ENCODE measurements at regions not wholly inside any gene's neighbourhood (a gene's known extent, or its start where the extent isn't known, plus 50 kb on each side); places are given as distances from the start of the nearest gene placed in this dataset.

GRCh38 chr10:10870523-10871241, 147.0 kb upstream of the CELF2 start:
- intact Hi-C loops (cut with DNase I), result no loop called here
- TF ChIP-seq POLR2AphosphoS5 (IDR thresholded peaks at IDR 0.05) (no peak), CTCF (IDR thresholded peaks at IDR 0.05) (no peak), POLR2A (IDR thresholded peaks at IDR 0.05) (no peak)
- no peak overlapping the region for H3K27ac ChIP-seq
- no peaks in the 10 kb centered on the region for H3K9me3 ChIP-seq
- H3K4me3 ChIP-seq, result no peak overlapping the region
- no peak for DNase-seq (ENCODE audit: low spot score)
- H3K4me1 ChIP-seq (replicated peaks), result no peaks in the 10 kb centered on the region
- 58% methylated on average over 16 of the region's 16 CpGs for WGBS
- H3K27me3 ChIP-seq (replicated peaks; ENCODE audit: insufficient read depth), result peaks cover 3% of the 10 kb centered on the region
- H3K36me3 ChIP-seq, result no peaks in the 10 kb centered on the region

- H3K9me3 ChIP-seq, result no peaks in the 10 kb centered on the region
- H3K4me3 ChIP-seq, result no peak overlapping the region
- no peak for DNase-seq (ENCODE audit: low spot score)
- WGBS, result 74% methylated on average over 7 of the region's 7 CpGs
- intact Hi-C loops (cut with DNase I), result no loop called here
- H3K27me3 ChIP-seq (replicated peaks; ENCODE audit: insufficient read depth), result peaks cover 3% of the 10 kb centered on the region
- no peaks in the 10 kb centered on the region for H3K36me3 ChIP-seq
- no peak overlapping the region for H3K27ac ChIP-seq
- H3K4me1 ChIP-seq (replicated peaks), result no peaks in the 10 kb centered on the region
- TF ChIP-seq POLR2AphosphoS5 (IDR thresholded peaks at IDR 0.05), result no peak
- TF ChIP-seq POLR2A (IDR thresholded peaks at IDR 0.05), result no peak
- TF ChIP-seq CTCF (IDR thresholded peaks at IDR 0.05), result no peak
These were observed 146.3 kb upstream of the CELF2 start for GRCh38 chr10:10871352-10871751.

GRCh38 chr10:10872035-10872673, 145.5 kb upstream of the CELF2 start:
- no peaks in the 10 kb centered on the region for H3K4me1 ChIP-seq (replicated peaks)
- no peak overlapping the region for H3K27ac ChIP-seq
- TF ChIP-seq POLR2AphosphoS5 (IDR thresholded peaks at IDR 0.05) (no peak), CTCF (IDR thresholded peaks at IDR 0.05) (no peak), POLR2A (IDR thresholded peaks at IDR 0.05) (no peak)
- 50% methylated on average over 6 of the region's 6 CpGs for WGBS
- peaks cover under 1% of the 10 kb centered on the region for H3K27me3 ChIP-seq (replicated peaks; ENCODE audit: insufficient read depth)
- DNase-seq (ENCODE audit: low spot score), result no peak
- no peaks in the 10 kb centered on the region for H3K9me3 ChIP-seq
- no peak overlapping the region for H3K4me3 ChIP-seq
- intact Hi-C loops (cut with DNase I), result no loop called here
- no peaks in the 10 kb centered on the region for H3K36me3 ChIP-seq

GRCh38 chr10:10872764-10873163, 144.9 kb upstream of the CELF2 start:
- Histone ChIP-seq H3K9me3 (no peaks in the 10 kb centered on the region), H3K4me3 (no peak overlapping the region), H3K27ac (no peak overlapping the region), H3K27me3 (replicated peaks; ENCODE audit: insufficient read depth) (no peaks in the 10 kb centered on the region), H3K4me1 (replicated peaks) (no peaks in the 10 kb centered on the region), H3K36me3 (no peaks in the 10 kb centered on the region)
- DNase-seq (ENCODE audit: low spot score), result no peak
- no peak for TF ChIP-seq POLR2AphosphoS5 (IDR thresholded peaks at IDR 0.05)
- no peak for TF ChIP-seq CTCF (IDR thresholded peaks at IDR 0.05)
- TF ChIP-seq POLR2A (IDR thresholded peaks at IDR 0.05), result no peak
- 52% methylated on average over 2 of the region's 2 CpGs for WGBS
- intact Hi-C loops (cut with DNase I), result no loop called here

GRCh38 chr10:10873289-10873688, 144.4 kb upstream of the CELF2 start:
- Histone ChIP-seq H3K36me3 (no peaks in the 10 kb centered on the region), H3K27me3 (replicated peaks; ENCODE audit: insufficient read depth) (no peaks in the 10 kb centered on the region), H3K4me3 (no peak overlapping the region), H3K4me1 (replicated peaks) (no peaks in the 10 kb centered on the region), H3K27ac (no peak overlapping the region), H3K9me3 (no peaks in the 10 kb centered on the region)
- DNase-seq (ENCODE audit: low spot score), result no peak
- intact Hi-C loops (cut with DNase I), result no loop called here
- TF ChIP-seq POLR2AphosphoS5 (IDR thresholded peaks at IDR 0.05) (no peak), CTCF (IDR thresholded peaks at IDR 0.05) (no peak), POLR2A (IDR thresholded peaks at IDR 0.05) (no peak)
- 69% methylated on average over 4 of the region's 4 CpGs for WGBS
